Coronary artery (tissue), 2 donors: ENCODE measurements at regions not wholly inside any gene's neighbourhood (a gene's known extent, or its start where the extent isn't known, plus 50 kb on each side); places are given as distances from the start of the nearest gene placed in this dataset.
"Not testable (repeated sequence)": the region's sequence is repeated elsewhere in the genome, so short reads cannot be mapped to it uniquely, and the experiment has no call there.

ENCODE experiments used
- DNase-seq: peaks from one replicate; pipeline ENCODE4 v3.0.0-alpha.2; 2017; ENCODE audit warnings: low spot score
- H3K27ac ChIP-seq, 2 donors: fragments of 200-600 bp; sonication (generic); one replicate each; pipeline ENCODE4 v1.5.1; 2016 to 2019
- H3K4me3 ChIP-seq: fragments of 200-600 bp; sonication (generic); 2 replicates; pipeline ENCODE4 v1.5.1; 2016; ENCODE audit warnings: mild to moderate bottlenecking, moderate library complexity
- TF ChIP-seq, protein P1 (sequence below): fragments of 200-600 bp; sonication (generic); IDR thresholded peaks from one replicate; pipeline ENCODE4 v1.5.1; 2019; ENCODE audit warnings: antibody characterized with exemption

- no peak overlapping the region for H3K27ac ChIP-seq
- TF ChIP-seq, protein P1, sequence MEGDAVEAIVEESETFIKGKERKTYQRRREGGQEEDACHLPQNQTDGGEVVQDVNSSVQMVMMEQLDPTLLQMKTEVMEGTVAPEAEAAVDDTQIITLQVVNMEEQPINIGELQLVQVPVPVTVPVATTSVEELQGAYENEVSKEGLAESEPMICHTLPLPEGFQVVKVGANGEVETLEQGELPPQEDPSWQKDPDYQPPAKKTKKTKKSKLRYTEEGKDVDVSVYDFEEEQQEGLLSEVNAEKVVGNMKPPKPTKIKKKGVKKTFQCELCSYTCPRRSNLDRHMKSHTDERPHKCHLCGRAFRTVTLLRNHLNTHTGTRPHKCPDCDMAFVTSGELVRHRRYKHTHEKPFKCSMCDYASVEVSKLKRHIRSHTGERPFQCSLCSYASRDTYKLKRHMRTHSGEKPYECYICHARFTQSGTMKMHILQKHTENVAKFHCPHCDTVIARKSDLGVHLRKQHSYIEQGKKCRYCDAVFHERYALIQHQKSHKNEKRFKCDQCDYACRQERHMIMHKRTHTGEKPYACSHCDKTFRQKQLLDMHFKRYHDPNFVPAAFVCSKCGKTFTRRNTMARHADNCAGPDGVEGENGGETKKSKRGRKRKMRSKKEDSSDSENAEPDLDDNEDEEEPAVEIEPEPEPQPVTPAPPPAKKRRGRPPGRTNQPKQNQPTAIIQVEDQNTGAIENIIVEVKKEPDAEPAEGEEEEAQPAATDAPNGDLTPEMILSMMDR: no peak
- no peak for DNase-seq
- H3K4me3 ChIP-seq: no peak overlapping the region
These were observed 226.7 kb upstream of the ZNF804A start for GRCh38 chr2:184371641-184372040.

GRCh38 chr2:184372484-184372883, 225.8 kb upstream of the ZNF804A start:
- DNase-seq: no peak
- H3K4me3 ChIP-seq: no peak overlapping the region
- no peak overlapping the region for H3K27ac ChIP-seq
- TF ChIP-seq, protein P1: no peak

DNA sequence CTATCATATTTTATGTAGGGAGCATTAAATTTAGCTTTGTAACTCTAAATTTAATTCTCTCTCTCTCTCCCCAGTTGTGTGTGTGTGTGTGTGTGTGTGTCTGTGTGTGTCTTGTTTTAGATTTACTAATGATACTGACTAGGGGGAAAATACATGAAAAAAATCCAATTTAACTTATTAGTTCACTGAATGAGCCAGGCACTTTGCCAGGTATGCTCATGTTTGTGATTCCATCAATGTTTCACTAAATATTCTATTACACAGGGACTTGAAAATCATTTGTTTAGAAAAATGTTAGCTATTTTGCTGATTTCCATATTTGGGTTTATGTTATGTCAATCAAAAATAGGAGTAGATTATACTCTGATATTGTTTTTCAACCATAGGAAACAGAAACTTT, 203.7 kb upstream of the ZNF804A start:
- Histone ChIP-seq H3K27ac (no peak overlapping the region), H3K4me3 (no peak overlapping the region)
- TF ChIP-seq, protein P1: no peak
- DNase-seq: no peak

GRCh38 chr2:184402381-184402780, 195.9 kb upstream of the ZNF804A start:
- no peak overlapping the region for H3K4me3 ChIP-seq
- no peak for DNase-seq
- TF ChIP-seq, protein P1: no peak
- no peak overlapping the region for H3K27ac ChIP-seq

DNA sequence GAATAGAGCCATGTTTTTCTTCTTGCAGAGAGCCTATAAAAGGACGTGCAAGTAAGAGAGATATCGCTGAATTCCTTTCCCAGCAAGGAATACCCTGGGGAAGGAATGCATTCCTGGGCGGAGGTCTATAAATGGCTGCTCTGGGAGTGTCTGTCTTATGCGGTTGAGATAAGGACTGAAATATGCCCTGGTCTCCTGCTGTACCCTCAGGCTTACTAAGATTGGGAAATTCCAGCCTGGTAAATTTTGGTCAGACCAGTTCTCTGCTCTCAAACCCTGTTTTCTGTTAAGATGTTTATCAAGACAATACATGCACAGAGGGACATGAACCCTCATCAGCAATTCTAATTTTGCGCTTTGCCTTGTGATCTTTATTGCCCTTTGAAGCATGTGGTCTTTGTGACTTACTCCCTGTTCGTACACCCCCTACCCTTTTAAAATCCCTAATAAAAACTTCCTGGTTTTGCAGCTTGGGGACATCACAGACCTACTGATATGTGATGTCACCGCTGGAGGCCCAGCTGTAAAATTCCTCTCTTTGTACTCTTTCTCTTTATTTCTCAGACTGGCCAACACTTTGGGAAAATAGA, 191.2 kb upstream of the ZNF804A start:
- H3K27ac ChIP-seq, DNase-seq, H3K4me3 ChIP-seq: not testable (repeated sequence)

DNA sequence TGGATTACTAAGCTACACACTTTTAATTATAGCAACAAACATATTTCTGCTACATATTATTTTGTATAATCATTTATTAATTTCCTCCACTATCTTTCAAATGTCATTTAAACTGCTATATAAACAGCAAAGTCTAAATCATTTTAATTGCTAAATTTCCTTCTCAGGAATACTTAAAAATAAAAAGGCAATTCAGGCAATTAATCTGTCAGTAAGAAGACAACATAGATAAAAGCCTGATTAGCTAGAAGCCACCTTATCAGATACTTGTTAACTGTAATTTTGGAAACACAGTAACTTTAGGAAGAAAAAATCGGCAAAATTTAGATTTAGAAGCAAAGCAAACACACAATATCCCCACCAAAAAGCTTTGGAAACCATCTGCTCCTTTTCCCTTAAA, 188.2 kb upstream of the ZNF804A start:
- TF ChIP-seq, protein P1: no peak
- no peak overlapping the region for H3K4me3 ChIP-seq
- no peak for DNase-seq
- no peak overlapping the region for H3K27ac ChIP-seq

GRCh38 chr2:184413221-184413620, 185.1 kb upstream of the ZNF804A start:
- Histone ChIP-seq H3K27ac (no peak overlapping the region), H3K4me3 (no peak overlapping the region)
- DNase-seq: no peak
- TF ChIP-seq, protein P1: no peak
